ENCODE measurements at regions not wholly inside any gene's neighbourhood (a gene's known extent, or its start where the extent isn't known, plus 50 kb on each side); places are given as distances from the start of the nearest gene placed in this dataset.
"Not testable (repeated sequence)": the region's sequence is repeated elsewhere in the genome, so short reads cannot be mapped to it uniquely, and the experiment has no call there.

GRCh38 chr2:72003796-72004195 is 143.9 kb downstream of the CYP26B1 start:
- no peak for DNase-seq

- DNase-seq: no peak
Observed at GRCh38 chr2:72003124-72003523, 144.5 kb downstream of the CYP26B1 start.

GRCh38 chr2:72001937-72002690 is 145.5 kb downstream of the CYP26B1 start:
- no peak for DNase-seq

- no peak for DNase-seq
Observed at GRCh38 chr2:72000110-72000509, 147.6 kb downstream of the CYP26B1 start.

GRCh38 chr2:71999580-71999979 is 148.1 kb downstream of the CYP26B1 start:
- no peak for DNase-seq

GRCh38 chr2:71997843-71998242 is 149.8 kb downstream of the CYP26B1 start:
- DNase-seq: no peak

GRCh38 chr2:71995067-71995665 is 152.5 kb downstream of the CYP26B1 start:
- DNase-seq: no peak

GRCh38 chr2:71992036-71992435 is 155.6 kb downstream of the CYP26B1 start:
- DNase-seq: no peak

GRCh38 chr2:71991397-71991796 is 156.3 kb downstream of the CYP26B1 start:
- no peak for DNase-seq

GRCh38 chr2:71990826-71991225 is 156.8 kb downstream of the CYP26B1 start:
- no peak for DNase-seq

- no peak for DNase-seq
Observed at GRCh38 chr2:71990122-71990521, 157.5 kb downstream of the CYP26B1 start.

- no peak for DNase-seq
Observed at GRCh38 chr2:71989671-71990070, 158.0 kb downstream of the CYP26B1 start.

GRCh38 chr2:71988170-71988569 is 159.5 kb downstream of the CYP26B1 start:
- DNase-seq: no peak

GRCh38 chr2:71976685-71977084 is 171.0 kb downstream of the CYP26B1 start:
- no peak for DNase-seq

GRCh38 chr2:71974846-71975245 is 172.8 kb downstream of the CYP26B1 start:
- DNase-seq: no peak

GRCh38 chr2:71971493-71971892 is 176.2 kb downstream of the CYP26B1 start:
- DNase-seq: no peak

- no peak for DNase-seq
Observed at GRCh38 chr2:71965530-71965929, 182.1 kb downstream of the CYP26B1 start.

GRCh38 chr2:71962911-71963694 is 184.6 kb downstream of the CYP26B1 start:
- DNase-seq: no peak

- DNase-seq: no peak
Observed at GRCh38 chr2:71962350-71962749, 185.3 kb downstream of the CYP26B1 start.

- no peak for DNase-seq
Observed at GRCh38 chr2:71961289-71962027, 186.2 kb downstream of the CYP26B1 start.

- no peak for DNase-seq
Observed at GRCh38 chr2:71959494-71959893, 188.2 kb downstream of the CYP26B1 start.

- DNase-seq: not testable (repeated sequence)
Observed at GRCh38 chr2:71958426-71958825, 189.2 kb downstream of the CYP26B1 start.

- no peak for DNase-seq
Observed at GRCh38 chr2:71952572-71953188, 195.0 kb downstream of the CYP26B1 start.
